ENCODE measurements at regions not wholly inside any gene's neighbourhood (a gene's known extent, or its start where the extent isn't known, plus 50 kb on each side); places are given as distances from the start of the nearest gene placed in this dataset.
"Not testable (repeated sequence)": the region's sequence is repeated elsewhere in the genome, so short reads cannot be mapped to it uniquely, and the experiment has no call there.

GRCh38 chr7:93799750-93800357, 90.7 kb downstream of the TFPI2 start:
- DNase-seq (peak; percentile 51), ATAC-seq (peak; percentile 38; the same call in 1 of the 2 replicates)
- Histone ChIP-seq H3K36me3 (ENCODE audit: low read depth, low read length) (no peaks in the 10 kb centered on the region), H2AFZ (ENCODE audit: low read length) (no peak overlapping the region), H3K4me3 (ENCODE audit: low read length) (no peak overlapping the region), H3K9ac (ENCODE audit: low read length) (no peak overlapping the region), H3F3A (ENCODE audit: low read length, unreplicated experiment) (no peaks in the 10 kb centered on the region), H3K9me2 (replicated peaks; ENCODE audit: low read length) (no peaks in the 10 kb centered on the region), H3K9me3 (ENCODE audit: low read length) (no peaks in the 10 kb centered on the region), H3K4me1 (ENCODE audit: insufficient read depth, low read length) (no peaks in the 10 kb centered on the region), H3K27me3 (ENCODE audit: low read length) (peaks cover 12% of the 10 kb centered on the region; the same call in 1 of the 2 replicates), H3K27ac (ENCODE audit: low read length) (no peak overlapping the region), H3K4me2 (ENCODE audit: low read length) (no peak overlapping the region), H4K20me1 (ENCODE audit: low read length) (no peaks in the 10 kb centered on the region), H3K79me2 (ENCODE audit: low read length) (no peaks in the 10 kb centered on the region)
- ChIA-PET POLR2A (ENCODE audit: unreplicated experiment) (interaction anchor here (0.5 kb wide), 1 partner anchor 14 kb away, joined by 3 read pairs; no protein-coding TSS in a partner anchor), CTCF (interaction anchor here (0.5 kb wide), 1 partner anchor 423 kb away, joined by 4 read pairs; no protein-coding TSS in a partner anchor)
- intact Hi-C loops (cut with micrococcal nuclease): loop anchor here (1.0 to 2.0 kb wide), 4 partner anchors 91 to 476 kb away; partner anchors contain the start of gene TFPI2
- TF ChIP-seq EZH2phosphoT487 (IDR thresholded peaks at IDR 0.05; ENCODE audit: borderline replicate concordance, low read length) (no peak), EZH2 (IDR thresholded peaks at IDR 0.05; ENCODE audit: low read length, unreplicated experiment) (no peak), CTCF (conservative IDR thresholded peaks at IDR 0.05; ENCODE audit: low read depth, low read length) (peak; percentile 71)
- BruUV-seq (replicated peaks): no TSS peak

- CTCF ChIA-PET: not testable (repeated sequence)
These were observed 97.4 kb downstream of the TFPI2 start for GRCh38 chr7:93793084-93793697.

GRCh38 chr7:93779115-93779514, 111.4 kb downstream of the TFPI2 start:
- no peak for ATAC-seq
- no peak for TF ChIP-seq CTCF (conservative IDR thresholded peaks at IDR 0.05; ENCODE audit: low read depth, low read length)
- TF ChIP-seq EZH2phosphoT487 (IDR thresholded peaks at IDR 0.05; ENCODE audit: borderline replicate concordance, low read length): no peak
- TF ChIP-seq EZH2 (IDR thresholded peaks at IDR 0.05; ENCODE audit: low read length, unreplicated experiment): no peak
- DNase-seq: no peak
- Histone ChIP-seq H4K20me1 (ENCODE audit: low read length) (no peaks in the 10 kb centered on the region), H3F3A (ENCODE audit: low read length, unreplicated experiment) (no peaks in the 10 kb centered on the region), H3K4me1 (ENCODE audit: insufficient read depth, low read length) (no peaks in the 10 kb centered on the region), H3K79me2 (ENCODE audit: low read length) (no peaks in the 10 kb centered on the region), H3K27me3 (ENCODE audit: low read length) (peaks cover 38% of the 10 kb centered on the region), H3K9ac (ENCODE audit: low read length) (no peak overlapping the region), H3K4me2 (ENCODE audit: low read length) (no peak overlapping the region), H3K9me3 (ENCODE audit: low read length) (no peaks in the 10 kb centered on the region), H3K4me3 (ENCODE audit: low read length) (no peak overlapping the region), H3K36me3 (ENCODE audit: low read depth, low read length) (no peaks in the 10 kb centered on the region), H3K9me2 (replicated peaks; ENCODE audit: low read length) (no peaks in the 10 kb centered on the region), H2AFZ (ENCODE audit: low read length) (no peak overlapping the region), H3K27ac (ENCODE audit: low read length) (no peak overlapping the region)
- POLR2A ChIA-PET (ENCODE audit: unreplicated experiment): no interaction called here
- CTCF ChIA-PET: no interaction called here
- intact Hi-C loops (cut with micrococcal nuclease): no loop called here
- BruUV-seq (replicated peaks): no TSS peak

More at GRCh38 chr7:93793084-93793697, 97.4 kb downstream of the TFPI2 start:
- ATAC-seq; intact Hi-C loops (cut with micrococcal nuclease); H3F3A ChIP-seq (ENCODE audit: low read length, unreplicated experiment); H3K4me2 ChIP-seq (ENCODE audit: low read length); H3K27me3 ChIP-seq (ENCODE audit: low read length); POLR2A ChIA-PET (ENCODE audit: unreplicated experiment); H3K9ac ChIP-seq (ENCODE audit: low read length); H2AFZ ChIP-seq (ENCODE audit: low read length); DNase-seq; H3K4me1 ChIP-seq (ENCODE audit: insufficient read depth, low read length); H4K20me1 ChIP-seq (ENCODE audit: low read length); H3K9me3 ChIP-seq (ENCODE audit: low read length); H3K36me3 ChIP-seq (ENCODE audit: low read depth, low read length); H3K4me3 ChIP-seq (ENCODE audit: low read length); H3K79me2 ChIP-seq (ENCODE audit: low read length); BruUV-seq (replicated peaks); H3K27ac ChIP-seq (ENCODE audit: low read length); H3K9me2 ChIP-seq (replicated peaks; ENCODE audit: low read length): not testable (repeated sequence)

Data from PC-3 (cell line).